IMR-90 (cell line): ENCODE measurements at regions not wholly inside any gene's neighbourhood (a gene's known extent, or its start where the extent isn't known, plus 50 kb on each side); places are given as distances from the start of the nearest gene placed in this dataset.

Source experiments
- ATAC-seq: fragments of 200-7000 bp; cut with Tn5 transposase; 2 replicates; pipeline ENCODE4 v1.9.1; 2020; ENCODE audit warnings: low read depth, mild to moderate bottlenecking, moderate library complexity
- BruUV-seq: library from RNA; stranded (reverse); fragments of 400-500 nt; replicated peaks from 2 replicates; lab custom pipeline; 2021; lab: Mats Ljungman, UMichigan
- CTCF ChIA-PET: fragments of 300-600 bp; formaldehyde crosslinking; extraction: SDS; loops from one replicate; lab custom pipeline; 2021; ENCODE audit warnings: antibody characterized with exemption; lab: Yijun Ruan, JAX
- POLR2A ChIA-PET: fragments of 300-600 bp; sonication (Branson Sonifier 250); formaldehyde crosslinking; loops from one replicate; lab custom pipeline; 2022; ENCODE audit warnings: antibody characterized with exemption; ENCODE audit not compliant: unreplicated experiment; lab: Charles Lee
- DNase-seq: peaks from one replicate; pipeline ENCODE4 v3.0.0; 2013
- H2AFZ ChIP-seq: replicated peaks from 2 replicates; pipeline ENCODE3; 2013; ENCODE audit warnings: low read length, mild to moderate bottlenecking; ENCODE audit not compliant: poor library complexity
- H2AK5ac ChIP-seq: 2 replicates; pipeline ENCODE4 v1.6.1; 2013; ENCODE audit warnings: low read depth, low read length, inconsistent platforms
- H2AK9ac ChIP-seq: replicated peaks from 2 replicates; pipeline ENCODE3; 2013; ENCODE audit warnings: mild to moderate bottlenecking, low read depth, low read length, moderate library complexity; ENCODE audit not compliant: poor library complexity
- H2BK120ac ChIP-seq: 2 replicates; pipeline ENCODE4 v1.6.1; 2013; ENCODE audit warnings: low read depth, low read length, inconsistent platforms
- H2BK15ac ChIP-seq: 3 replicates; pipeline ENCODE4 v1.6.1; 2013; ENCODE audit warnings: low read depth, low read length, inconsistent platforms
- H2BK20ac ChIP-seq: 2 replicates; pipeline ENCODE4 v1.6.1; 2013; ENCODE audit warnings: low read depth, mild to moderate bottlenecking, inconsistent platforms, low read length, moderate library complexity
- H2BK5ac ChIP-seq: 2 replicates; pipeline ENCODE4 v1.6.1; 2013; ENCODE audit warnings: mild to moderate bottlenecking, low read depth, low read length, inconsistent platforms; ENCODE audit not compliant: poor library complexity, severe bottlenecking
- H3K14ac ChIP-seq: replicated peaks from 2 replicates; pipeline ENCODE4 v1.6.1; 2013; ENCODE audit warnings: low read depth, low read length, inconsistent platforms
- H3K18ac ChIP-seq: 2 replicates; pipeline ENCODE4 v1.6.1; 2013; ENCODE audit warnings: low read depth, low read length, control low read depth
- H3K23ac ChIP-seq: 2 replicates; pipeline ENCODE4 v1.6.1; 2013; ENCODE audit warnings: low read depth, low read length, inconsistent platforms
- H3K27ac ChIP-seq: 2 replicates; pipeline ENCODE4 v1.5.1; 2013; ENCODE audit warnings: mild to moderate bottlenecking, control low read depth, low read length; ENCODE audit not compliant: insufficient read depth
- H3K27me3 ChIP-seq: 2 replicates; pipeline ENCODE4 v1.6.1; 2013; ENCODE audit warnings: low read length; ENCODE audit not compliant: control insufficient read depth, insufficient read depth
- H3K36me3 ChIP-seq: 2 replicates; pipeline ENCODE4 v1.6.1; 2013; ENCODE audit warnings: low read length, mixed read lengths; ENCODE audit not compliant: control insufficient read depth, insufficient read depth
- H3K4ac ChIP-seq: 2 replicates; pipeline ENCODE4 v1.6.1; 2013; ENCODE audit warnings: low read depth, low read length, inconsistent platforms
- H3K4me1 ChIP-seq: 2 replicates; pipeline ENCODE4 v1.6.1; 2013; ENCODE audit warnings: low read length, mixed read lengths; ENCODE audit not compliant: control insufficient read depth, insufficient read depth
- H3K4me2 ChIP-seq: 2 replicates; pipeline ENCODE4 v1.6.1; 2013; ENCODE audit warnings: low read depth, mild to moderate bottlenecking, control low read depth, low read length, moderate library complexity
- H3K4me3 ChIP-seq: 2 replicates; pipeline ENCODE4 v1.5.1; 2013; ENCODE audit warnings: low read depth, mild to moderate bottlenecking, control low read depth, low read length, moderate library complexity; ENCODE audit not compliant: insufficient read depth
- H3K56ac ChIP-seq: 2 replicates; pipeline ENCODE4 v1.6.1; 2013; ENCODE audit warnings: low read length, inconsistent platforms; ENCODE audit not compliant: insufficient read depth; ENCODE audit errors: extremely low read depth
- H3K79me1 ChIP-seq, 2 experiments: 2 replicates each; pipeline ENCODE4 v1.6.1; 2013; ENCODE audit warnings: low read length in 2 of 2, inconsistent platforms in 1 of 2, low read depth in 1 of 2
- H3K9ac ChIP-seq: 2 replicates; pipeline ENCODE4 v1.6.1; 2013; ENCODE audit warnings: low read depth, low read length, control low read depth
- H3K9me1 ChIP-seq: 2 replicates; pipeline ENCODE4 v1.6.1; 2013; ENCODE audit warnings: low read length, inconsistent platforms; ENCODE audit not compliant: insufficient read depth
- H3K9me3 ChIP-seq: 2 replicates; pipeline ENCODE4 v1.6.1; 2013; ENCODE audit warnings: low read length; ENCODE audit not compliant: control insufficient read depth, insufficient read depth
- H4K20me1 ChIP-seq: 2 replicates; pipeline ENCODE4 v1.6.1; 2013; ENCODE audit warnings: low read length, inconsistent platforms; ENCODE audit not compliant: insufficient read depth
- H4K5ac ChIP-seq: 2 replicates; pipeline ENCODE4 v1.6.1; 2013; ENCODE audit warnings: mild to moderate bottlenecking, low read depth, low read length, control low read depth
- H4K8ac ChIP-seq, 2 experiments: 2 replicates each; pipeline ENCODE4 v1.6.1; 2013; ENCODE audit warnings: low read depth in 2 of 2, low read length in 2 of 2, control low read depth in 1 of 2, inconsistent platforms in 1 of 2
- H4K91ac ChIP-seq: 2 replicates; pipeline ENCODE4 v1.6.1; 2013; ENCODE audit warnings: low read depth, low read length, inconsistent platforms; ENCODE audit not compliant: insufficient read depth
- CEBPB ChIP-seq: IDR thresholded peaks from 2 replicates; pipeline ENCODE4 v1.6.1; 2012; ENCODE audit warnings: low read depth, low read length, improper control_type of control experiment
- FOS ChIP-seq: fragments of 150-350 bp; IDR thresholded peaks from 2 replicates; pipeline ENCODE4 v1.6.1; 2016; ENCODE audit warnings: low read depth, low read length
- NFE2L2 ChIP-seq: fragments of 150-350 bp; IDR thresholded peaks from 2 replicates; pipeline ENCODE4 v1.6.1; 2016; ENCODE audit warnings: low read depth, mild to moderate bottlenecking, low read length
- RCOR1 ChIP-seq: IDR thresholded peaks from 2 replicates; pipeline ENCODE4 v1.6.1; 2012; ENCODE audit warnings: mild to moderate bottlenecking, low read length, improper control_type of control experiment; ENCODE audit not compliant: insufficient replicate concordance
- RFX5 ChIP-seq: IDR thresholded peaks from 2 replicates; pipeline ENCODE4 v1.8.0; 2012; ENCODE audit warnings: low read depth, mild to moderate bottlenecking, low read length, moderate library complexity
- SMC3 ChIP-seq: fragments of 150-350 bp; IDR thresholded peaks from 2 replicates; pipeline ENCODE4 v1.6.1; 2016; ENCODE audit warnings: low read depth, mild to moderate bottlenecking, antibody characterized with exemption, low read length, moderate library complexity
- dilution Hi-C: fragments of 300-500 bp; cut with HindIII; formaldehyde crosslinking; loops from one replicate; pipeline ENCODE4 v1.14.3; 2018; ENCODE audit warnings: low sequenced_read_pairs; ENCODE audit not compliant: unreplicated experiment
- in situ Hi-C: fragments of 300-500 bp; cut with MboI; formaldehyde crosslinking; loops from 3 replicates; pipeline ENCODE4 v1.14.3; 2019; ENCODE audit warnings: low sequenced_read_pairs, inconsistent platforms, mixed read lengths
- intact Hi-C: fragments of 100-400 bp; cut with micrococcal nuclease; formaldehyde crosslinking; loops from 2 replicates; pipeline ENCODE4 v1.10.0; 2022
- TF ChIP-seq, protein P1 (sequence below): conservative IDR thresholded peaks from 2 replicates; pipeline ENCODE4 v1.5.1; 2012; ENCODE audit warnings: mild to moderate bottlenecking, low read depth, low read length, improper control_type of control experiment

DNA sequence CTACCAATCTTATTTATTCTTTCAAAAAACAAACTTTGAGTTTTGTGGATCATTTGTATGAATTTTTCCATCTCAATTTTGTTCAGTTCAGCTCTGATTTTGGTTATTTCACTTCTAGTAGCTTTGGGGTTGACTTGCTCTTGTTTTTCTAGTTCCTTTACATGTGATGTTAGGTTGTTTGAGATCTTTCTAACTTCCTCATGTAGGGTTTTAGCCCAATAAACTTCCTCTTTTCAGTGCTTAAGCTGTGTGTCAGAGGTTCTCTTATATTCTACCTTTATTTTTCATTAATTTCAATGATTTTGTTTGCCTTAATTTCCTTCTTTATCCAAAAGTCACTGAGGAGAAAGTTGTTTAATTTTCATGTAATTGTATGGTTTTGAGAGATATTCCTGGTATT lies 860.4 kb upstream of the FBXO33 start:
- Histone ChIP-seq H3K4ac (no peak overlapping the region), H3K4me2 (no peak overlapping the region), H3K23ac (no peak overlapping the region), H3K36me3 (no peaks in the 10 kb centered on the region), H4K91ac (no peak overlapping the region), H3K27me3 (no peaks in the 10 kb centered on the region), H2AFZ (no peak overlapping the region), H4K20me1 (no peaks in the 10 kb centered on the region), H2BK20ac (no peak overlapping the region), H4K8ac (no peak overlapping the region), H3K9ac (no peak overlapping the region), H2BK5ac (no peak overlapping the region), H2BK15ac (no peak overlapping the region), H2AK5ac (no peak overlapping the region), H3K4me1 (no peaks in the 10 kb centered on the region), H3K56ac (no peak overlapping the region), H3K9me1 (no peaks in the 10 kb centered on the region), H3K14ac (no peak overlapping the region), H3K27ac (no peak overlapping the region), H2BK120ac (no peak overlapping the region), H3K79me1 (no peaks in the 10 kb centered on the region), H3K4me3 (no peak overlapping the region), H2AK9ac (no peak overlapping the region), H3K18ac (no peak overlapping the region), H3K9me3 (peaks cover 11% of the 10 kb centered on the region; the same call in 1 of the 2 replicates), H4K5ac (no peak overlapping the region)
- ChIA-PET CTCF (no interaction called here), POLR2A (no interaction called here)
- no peak for DNase-seq
- no peak for ATAC-seq
- in situ Hi-C loops = no loop called here
- dilution Hi-C loops = no loop called here
- no TSS peak for BruUV-seq
- no peak for TF ChIP-seq CEBPB
- TF ChIP-seq RCOR1 = no peak
- no peak for TF ChIP-seq SMC3
- TF ChIP-seq NFE2L2 = no peak
- TF ChIP-seq FOS = no peak
- no peak for TF ChIP-seq RFX5
- TF ChIP-seq, protein P1, sequence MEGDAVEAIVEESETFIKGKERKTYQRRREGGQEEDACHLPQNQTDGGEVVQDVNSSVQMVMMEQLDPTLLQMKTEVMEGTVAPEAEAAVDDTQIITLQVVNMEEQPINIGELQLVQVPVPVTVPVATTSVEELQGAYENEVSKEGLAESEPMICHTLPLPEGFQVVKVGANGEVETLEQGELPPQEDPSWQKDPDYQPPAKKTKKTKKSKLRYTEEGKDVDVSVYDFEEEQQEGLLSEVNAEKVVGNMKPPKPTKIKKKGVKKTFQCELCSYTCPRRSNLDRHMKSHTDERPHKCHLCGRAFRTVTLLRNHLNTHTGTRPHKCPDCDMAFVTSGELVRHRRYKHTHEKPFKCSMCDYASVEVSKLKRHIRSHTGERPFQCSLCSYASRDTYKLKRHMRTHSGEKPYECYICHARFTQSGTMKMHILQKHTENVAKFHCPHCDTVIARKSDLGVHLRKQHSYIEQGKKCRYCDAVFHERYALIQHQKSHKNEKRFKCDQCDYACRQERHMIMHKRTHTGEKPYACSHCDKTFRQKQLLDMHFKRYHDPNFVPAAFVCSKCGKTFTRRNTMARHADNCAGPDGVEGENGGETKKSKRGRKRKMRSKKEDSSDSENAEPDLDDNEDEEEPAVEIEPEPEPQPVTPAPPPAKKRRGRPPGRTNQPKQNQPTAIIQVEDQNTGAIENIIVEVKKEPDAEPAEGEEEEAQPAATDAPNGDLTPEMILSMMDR = no peak
- intact Hi-C loops = no loop called here
